GM12864 (cell line): ENCODE measurements at regions not wholly inside any gene's neighbourhood (a gene's known extent, or its start where the extent isn't known, plus 50 kb on each side); places are given as distances from the start of the nearest gene placed in this dataset.
A peak's percentile ranks its signal among the peaks of the same experiment; 100 is the strongest.

Experiments used
- DNase-seq: peaks from one replicate; pipeline ENCODE4 v3.0.0-alpha.2; 2011; ENCODE audit warnings: low read depth
- H3K4me3 ChIP-seq: 2 replicates; pipeline ENCODE4 v1.5.1; 2011; ENCODE audit warnings: mild to moderate bottlenecking, low read depth, low read length, control low read depth
- TF ChIP-seq, protein P1 (sequence below): IDR thresholded peaks from 2 replicates; pipeline ENCODE4 v1.5.1; 2011; ENCODE audit warnings: low read depth, mild to moderate bottlenecking, moderate library complexity, low read length, control low read depth, inconsistent platforms; ENCODE audit errors: missing control alignments

DNA sequence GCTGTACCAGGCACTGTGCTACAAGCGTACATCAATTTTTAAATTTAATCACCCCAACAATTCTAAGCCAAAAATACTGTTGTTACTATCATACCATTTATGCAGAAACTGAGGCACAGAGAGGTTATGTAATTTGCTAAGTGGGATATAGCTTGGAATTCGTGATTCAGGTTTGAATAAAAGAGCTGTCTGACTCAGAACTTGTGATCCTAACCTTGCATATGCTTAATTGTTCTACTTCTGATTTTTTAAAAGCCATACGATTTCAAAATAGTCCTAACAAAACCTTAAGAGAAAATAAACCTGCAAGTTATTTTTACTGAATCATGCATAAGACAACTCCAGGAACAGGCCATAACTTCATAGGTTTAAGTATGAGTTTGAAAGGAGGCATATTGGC, 498.0 kb upstream of the CFAP20DC start:
- no peak for DNase-seq
- TF ChIP-seq, protein P1, sequence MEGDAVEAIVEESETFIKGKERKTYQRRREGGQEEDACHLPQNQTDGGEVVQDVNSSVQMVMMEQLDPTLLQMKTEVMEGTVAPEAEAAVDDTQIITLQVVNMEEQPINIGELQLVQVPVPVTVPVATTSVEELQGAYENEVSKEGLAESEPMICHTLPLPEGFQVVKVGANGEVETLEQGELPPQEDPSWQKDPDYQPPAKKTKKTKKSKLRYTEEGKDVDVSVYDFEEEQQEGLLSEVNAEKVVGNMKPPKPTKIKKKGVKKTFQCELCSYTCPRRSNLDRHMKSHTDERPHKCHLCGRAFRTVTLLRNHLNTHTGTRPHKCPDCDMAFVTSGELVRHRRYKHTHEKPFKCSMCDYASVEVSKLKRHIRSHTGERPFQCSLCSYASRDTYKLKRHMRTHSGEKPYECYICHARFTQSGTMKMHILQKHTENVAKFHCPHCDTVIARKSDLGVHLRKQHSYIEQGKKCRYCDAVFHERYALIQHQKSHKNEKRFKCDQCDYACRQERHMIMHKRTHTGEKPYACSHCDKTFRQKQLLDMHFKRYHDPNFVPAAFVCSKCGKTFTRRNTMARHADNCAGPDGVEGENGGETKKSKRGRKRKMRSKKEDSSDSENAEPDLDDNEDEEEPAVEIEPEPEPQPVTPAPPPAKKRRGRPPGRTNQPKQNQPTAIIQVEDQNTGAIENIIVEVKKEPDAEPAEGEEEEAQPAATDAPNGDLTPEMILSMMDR, result no peak
- no peak overlapping the region for H3K4me3 ChIP-seq

DNA sequence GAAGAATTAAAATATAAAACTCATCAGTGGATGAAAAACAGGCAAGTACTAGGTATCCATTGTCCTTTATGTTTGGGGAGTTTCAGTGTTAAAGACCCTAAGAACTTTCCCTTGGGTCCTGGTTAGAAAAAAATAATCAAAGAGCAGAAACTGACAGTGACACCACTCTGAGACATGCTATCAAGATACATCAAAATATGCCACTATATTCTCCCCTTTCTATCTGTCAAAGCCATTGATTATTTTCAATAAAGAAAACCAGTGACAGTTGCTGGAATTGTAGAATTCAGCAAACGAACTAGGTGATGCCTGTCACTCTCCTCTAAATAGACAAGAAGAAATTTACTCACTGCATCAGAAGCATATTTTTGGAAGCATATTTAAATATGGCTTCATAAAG, 496.7 kb upstream of the CFAP20DC start:
- TF ChIP-seq, protein P1, result no peak
- no peak for DNase-seq
- H3K4me3 ChIP-seq, result no peak overlapping the region

DNA sequence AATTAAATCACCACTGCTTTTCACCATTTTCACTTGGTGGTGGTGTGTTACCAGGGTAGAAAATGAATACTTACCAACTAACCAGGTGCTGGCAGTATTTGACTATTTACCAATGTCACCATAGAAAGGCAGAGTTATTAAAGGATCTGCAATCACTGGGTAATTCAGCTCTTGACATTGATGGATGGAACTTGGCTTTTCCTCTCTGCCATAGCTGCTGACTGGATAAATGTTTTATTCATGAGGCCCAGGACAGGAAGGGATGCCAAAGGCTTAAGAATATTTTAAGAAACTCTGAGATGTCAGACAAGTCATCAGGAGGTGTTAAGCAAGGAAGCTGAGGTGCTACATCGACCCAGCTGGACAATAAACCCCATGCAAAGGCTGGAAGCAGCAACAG, 495.5 kb upstream of the CFAP20DC start:
- no peak for DNase-seq
- TF ChIP-seq, protein P1, result no peak
- H3K4me3 ChIP-seq, result no peak overlapping the region

DNA sequence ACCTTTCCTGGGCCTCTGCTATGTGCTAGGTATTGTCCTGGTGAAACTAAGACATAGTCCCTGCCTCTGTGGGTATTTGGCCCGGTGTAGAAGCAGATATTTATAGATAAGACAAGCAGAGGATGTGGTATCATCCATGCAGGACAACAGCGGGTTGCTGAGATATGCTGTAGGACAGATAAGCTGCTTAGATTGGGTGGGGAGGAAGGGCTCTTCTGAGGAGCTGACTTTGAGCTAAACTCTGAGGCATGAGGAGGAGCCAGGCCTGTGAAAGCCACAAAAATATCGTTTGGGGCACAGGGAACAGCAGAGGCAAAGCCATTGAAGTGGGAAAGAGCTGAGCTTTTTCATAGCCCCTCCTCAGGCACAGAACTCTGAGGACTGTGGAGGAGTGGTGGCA, 492.5 kb upstream of the CFAP20DC start:
- TF ChIP-seq, protein P1, result no peak
- DNase-seq, result no peak
- H3K4me3 ChIP-seq, result no peak overlapping the region

DNA sequence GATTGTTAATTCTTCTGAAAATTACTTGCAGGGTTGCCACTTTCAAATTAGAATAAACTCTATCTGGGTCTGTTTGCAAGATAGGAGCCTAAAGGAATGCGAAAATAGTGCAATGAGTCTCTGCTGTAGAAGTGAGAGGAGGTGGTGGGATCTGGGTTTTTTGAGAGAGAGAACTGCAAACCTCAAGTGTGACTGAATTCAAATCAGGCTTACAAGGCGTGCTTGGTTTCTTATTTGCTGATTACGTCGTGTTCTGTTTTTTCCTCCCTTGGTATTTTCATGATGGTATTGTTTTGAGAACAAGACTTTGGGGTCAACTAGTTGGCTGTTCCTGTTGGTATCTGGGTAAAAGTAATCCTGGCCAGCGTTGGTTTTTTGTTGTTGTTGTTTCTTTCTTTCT, 490.9 kb upstream of the CFAP20DC start:
- TF ChIP-seq, protein P1, result no peak
- peak; percentile 71 for DNase-seq
- H3K4me3 ChIP-seq, result no peak overlapping the region

DNA sequence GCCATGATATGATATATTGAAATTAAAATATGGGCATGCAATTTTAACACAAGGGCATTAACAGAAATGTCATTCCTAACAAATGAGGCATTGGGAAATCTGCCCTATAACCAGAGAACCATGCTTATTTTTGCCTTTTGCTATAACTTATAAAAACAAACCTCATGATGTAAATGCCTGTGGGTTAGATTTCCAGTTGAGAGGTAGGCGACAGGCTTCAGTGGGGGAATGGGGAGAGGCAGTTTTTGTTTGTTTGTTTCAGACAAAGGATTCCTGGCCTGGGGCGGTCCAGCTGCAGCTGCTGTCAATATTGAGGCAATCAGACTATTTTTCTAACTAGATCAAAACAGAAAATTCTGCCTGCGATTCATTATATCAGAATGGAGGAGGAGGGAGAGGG, 490.4 kb upstream of the CFAP20DC start:
- TF ChIP-seq, protein P1, result no peak
- no peak overlapping the region for H3K4me3 ChIP-seq
- DNase-seq, result no peak

DNA sequence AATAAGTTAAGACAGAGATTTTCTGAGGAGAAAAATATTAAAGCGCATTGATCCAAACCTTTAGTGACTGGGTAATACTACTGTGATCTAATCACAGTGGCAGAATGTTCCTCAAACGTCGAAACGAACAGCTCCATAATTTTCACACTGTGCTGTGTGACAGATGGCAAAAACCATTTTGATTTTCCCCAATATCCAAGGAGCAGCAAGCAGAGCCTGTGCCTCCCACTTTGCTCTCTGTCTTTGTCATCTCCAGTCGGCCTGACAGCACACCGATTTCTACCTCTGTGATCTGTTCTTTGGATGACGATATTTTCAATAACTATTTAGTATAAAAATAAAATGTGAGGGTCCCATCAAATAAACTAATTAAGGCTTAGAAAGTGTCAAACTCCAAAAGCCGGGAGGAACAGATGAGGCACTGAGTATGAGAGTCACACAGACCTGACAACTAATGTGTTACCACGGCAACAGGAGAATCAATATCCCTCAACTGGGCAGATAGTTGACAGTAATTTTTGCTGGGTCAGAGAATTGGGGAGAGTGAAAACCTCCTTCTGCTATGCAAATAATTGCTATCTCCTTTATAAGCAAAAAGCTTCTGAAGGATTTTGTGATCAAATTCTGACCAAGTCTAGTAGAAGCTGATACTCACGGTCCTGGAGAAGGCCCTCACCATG, 489.1 kb upstream of the CFAP20DC start:
- DNase-seq, result no peak
- no peak overlapping the region for H3K4me3 ChIP-seq
- TF ChIP-seq, protein P1, result no peak
